ENCODE measurements at regions not wholly inside any gene's neighbourhood (a gene's known extent, or its start where the extent isn't known, plus 50 kb on each side); places are given as distances from the start of the nearest gene placed in this dataset.
"Not testable (repeated sequence)": the region's sequence is repeated elsewhere in the genome, so short reads cannot be mapped to it uniquely, and the experiment has no call there.

- DNase-seq (ENCODE audit: low read depth in 2 of 2): no peak
Measured at GRCh38 chr10:25076506-25077177, 60.2 kb downstream of the THNSL1 start.

- no peak for DNase-seq (ENCODE audit: low read depth in 2 of 2)
Measured at GRCh38 chr10:25078658-25079431, 62.4 kb downstream of the THNSL1 start.

GRCh38 chr10:25080880-25081581 is 64.6 kb downstream of the THNSL1 start:
- DNase-seq (ENCODE audit: low read depth in 2 of 2): peak; percentile 37 to 44

GRCh38 chr10:25082276-25083204 is 66.1 kb downstream of the THNSL1 start:
- DNase-seq (ENCODE audit: low read depth in 2 of 2): no peak

- DNase-seq (ENCODE audit: low read depth in 2 of 2): no peak
Measured at GRCh38 chr10:25083546-25084111, 67.2 kb downstream of the THNSL1 start.

GRCh38 chr10:25084447-25084846 is 68.0 kb downstream of the THNSL1 start:
- no peak for DNase-seq (ENCODE audit: low read depth in 2 of 2)

GRCh38 chr10:25094590-25094989 is 78.2 kb downstream of the THNSL1 start:
- no peak for DNase-seq (ENCODE audit: low read depth in 2 of 2)

- DNase-seq (ENCODE audit: low read depth in 2 of 2): no peak
Measured at GRCh38 chr10:25097669-25098411, 77.0 kb upstream of the GPR158 start.

GRCh38 chr10:25100141-25100540 is 74.7 kb upstream of the GPR158 start:
- no peak for DNase-seq (ENCODE audit: low read depth in 2 of 2)

GRCh38 chr10:25101461-25102146 is 73.2 kb upstream of the GPR158 start:
- no peak for DNase-seq (ENCODE audit: low read depth in 2 of 2)

GRCh38 chr10:25102147-25102822 is 72.5 kb upstream of the GPR158 start:
- DNase-seq (ENCODE audit: low read depth in 2 of 2): no peak

GRCh38 chr10:25103703-25104102 is 71.1 kb upstream of the GPR158 start:
- DNase-seq (ENCODE audit: low read depth in 2 of 2): no peak

- no peak for DNase-seq (ENCODE audit: low read depth in 2 of 2)
Measured at GRCh38 chr10:25104441-25104840, 70.4 kb upstream of the GPR158 start.

- DNase-seq (ENCODE audit: low read depth in 2 of 2): no peak
Measured at GRCh38 chr10:25105262-25105661, 69.5 kb upstream of the GPR158 start.

GRCh38 chr10:25105743-25106260 is 69.0 kb upstream of the GPR158 start:
- no peak for DNase-seq (ENCODE audit: low read depth in 2 of 2)

- no peak for DNase-seq (ENCODE audit: low read depth in 2 of 2)
Measured at GRCh38 chr10:25107756-25108155, 67.0 kb upstream of the GPR158 start.

GRCh38 chr10:25109896-25110295 is 64.9 kb upstream of the GPR158 start:
- not testable (repeated sequence) for DNase-seq (ENCODE audit: low read depth in 2 of 2)

- no peak for DNase-seq (ENCODE audit: low read depth in 2 of 2)
Measured at GRCh38 chr10:25112016-25112415, 62.8 kb upstream of the GPR158 start.

All from stimulated activated CD4-positive, alpha-beta T cell treated with anti-CD3 and anti-CD28 coated beads, Interleukin-1b, Interleukin-23, amount 100 ng/mL, for 4 hours (primary cell).